ENCODE measurements at regions not wholly inside any gene's neighbourhood (a gene's known extent, or its start where the extent isn't known, plus 50 kb on each side); places are given as distances from the start of the nearest gene placed in this dataset.

GRCh38 chr1:229119876-229120275, 151.0 kb upstream of the RAB4A start:
- no peak overlapping the region for H3K27ac ChIP-seq (ENCODE audit: low read length)
- Mint-ChIP-seq H3K27me3 (ENCODE audit: low read depth in 2 of 2) (peaks cover 10 to 20% of the 10 kb centered on the region in 2 donors), H3K9me3 (peaks cover 0 to 2% of the 10 kb centered on the region in 2 donors), H3K4me1 (peaks cover 0 to 5% of the 10 kb centered on the region in 2 donors), H3K36me3 (no peaks in the 10 kb centered on the region), H3K27ac (no peak overlapping the region), H3K4me3 (no peak overlapping the region)
- no peak overlapping the region for H3K4me3 ChIP-seq (ENCODE audit: low read length)
- ATAC-seq (no peak), DNase-seq (no peak)
- intact Hi-C loops (cut with micrococcal nuclease) = no loop called here
- TF ChIP-seq CTCF (IDR thresholded peaks at IDR 0.05) = no peak
- peaks cover 7% of the 10 kb centered on the region for H3K9me3 ChIP-seq (ENCODE audit: control insufficient read depth, insufficient read depth, low read length)
- WGBS (ENCODE audit: insufficient coverage) = 79% methylated on average over 8 of the region's 8 CpGs
- no peaks in the 10 kb centered on the region for H3K27me3 ChIP-seq (ENCODE audit: control insufficient read depth, insufficient read depth, low read length)
- no peaks in the 10 kb centered on the region for H3K36me3 ChIP-seq (ENCODE audit: control insufficient read depth, insufficient read depth, low read length)
- H3K4me1 ChIP-seq (ENCODE audit: control insufficient read depth, insufficient read depth, low read length) = no peaks in the 10 kb centered on the region

GRCh38 chr1:229121845-229122436, 149.0 kb upstream of the RAB4A start:
- Histone ChIP-seq H3K4me1 (ENCODE audit: control insufficient read depth, insufficient read depth, low read length) (no peaks in the 10 kb centered on the region), H3K9me3 (ENCODE audit: control insufficient read depth, insufficient read depth, low read length) (peaks cover 7% of the 10 kb centered on the region), H3K36me3 (ENCODE audit: control insufficient read depth, insufficient read depth, low read length) (no peaks in the 10 kb centered on the region), H3K4me3 (ENCODE audit: low read length) (no peak overlapping the region), H3K27me3 (ENCODE audit: control insufficient read depth, insufficient read depth, low read length) (no peaks in the 10 kb centered on the region), H3K27ac (ENCODE audit: low read length) (no peak overlapping the region)
- 90% methylated on average over 11 of the region's 11 CpGs for WGBS (ENCODE audit: insufficient coverage)
- no peak for TF ChIP-seq CTCF (IDR thresholded peaks at IDR 0.05)
- Mint-ChIP-seq H3K4me3 (no peak overlapping the region), H3K4me1 (peaks cover under 1 to 5% of the 10 kb centered on the region in 2 donors), H3K27ac (no peak overlapping the region), H3K36me3 (no peaks in the 10 kb centered on the region), H3K9me3 (peaks cover 0 to 2% of the 10 kb centered on the region in 2 donors), H3K27me3 (ENCODE audit: low read depth in 2 of 2) (peaks cover 10 to 20% of the 10 kb centered on the region in 2 donors)
- intact Hi-C loops (cut with micrococcal nuclease) = no loop called here
- no peak for DNase-seq
- no peak for ATAC-seq

- WGBS (ENCODE audit: insufficient coverage) = 93% methylated on average over 6 of the region's 6 CpGs
- no peak for TF ChIP-seq CTCF (IDR thresholded peaks at IDR 0.05)
- Mint-ChIP-seq H3K4me3 (no peak overlapping the region), H3K9me3 (peaks cover 0 to 2% of the 10 kb centered on the region in 2 donors), H3K36me3 (no peaks in the 10 kb centered on the region), H3K4me1 (peaks cover 7 to 12% of the 10 kb centered on the region in 2 donors), H3K27ac (no peak overlapping the region), H3K27me3 (ENCODE audit: low read depth in 2 of 2) (peaks cover 10 to 20% of the 10 kb centered on the region in 2 donors)
- Histone ChIP-seq H3K9me3 (ENCODE audit: control insufficient read depth, insufficient read depth, low read length) (peaks cover 7% of the 10 kb centered on the region), H3K36me3 (ENCODE audit: control insufficient read depth, insufficient read depth, low read length) (no peaks in the 10 kb centered on the region), H3K4me1 (ENCODE audit: control insufficient read depth, insufficient read depth, low read length) (peaks cover 4% of the 10 kb centered on the region), H3K4me3 (ENCODE audit: low read length) (no peak overlapping the region), H3K27ac (ENCODE audit: low read length) (no peak overlapping the region), H3K27me3 (ENCODE audit: control insufficient read depth, insufficient read depth, low read length) (no peaks in the 10 kb centered on the region)
- ATAC-seq (no peak), DNase-seq (no peak)
- intact Hi-C loops (cut with micrococcal nuclease) = no loop called here
Observed at GRCh38 chr1:229122606-229123005, 148.3 kb upstream of the RAB4A start.

- no peak overlapping the region for H3K27ac ChIP-seq (ENCODE audit: low read length)
- H3K9me3 Mint-ChIP-seq = peaks cover 0 to 2% of the 10 kb centered on the region in 2 donors
- no peaks in the 10 kb centered on the region for H3K36me3 Mint-ChIP-seq
- H3K36me3 ChIP-seq (ENCODE audit: control insufficient read depth, insufficient read depth, low read length) = no peaks in the 10 kb centered on the region
- H3K4me3 ChIP-seq (ENCODE audit: low read length) = no peak overlapping the region
- no peak overlapping the region for H3K4me3 Mint-ChIP-seq
- no CpG with 5 or more reads among the region's 1 CpG for WGBS (ENCODE audit: insufficient coverage)
- H3K4me1 Mint-ChIP-seq = peaks cover 19 to 23% of the 10 kb centered on the region in 2 donors
- H3K27ac Mint-ChIP-seq = no peak overlapping the region
- H3K27me3 Mint-ChIP-seq (ENCODE audit: low read depth in 2 of 2) = peaks cover 10 to 20% of the 10 kb centered on the region in 2 donors
- TF ChIP-seq CTCF (IDR thresholded peaks at IDR 0.05) = no peak
- peaks cover 17% of the 10 kb centered on the region for H3K4me1 ChIP-seq (ENCODE audit: control insufficient read depth, insufficient read depth, low read length)
- H3K9me3 ChIP-seq (ENCODE audit: control insufficient read depth, insufficient read depth, low read length) = peaks cover 6% of the 10 kb centered on the region
- no peaks in the 10 kb centered on the region for H3K27me3 ChIP-seq (ENCODE audit: control insufficient read depth, insufficient read depth, low read length)
- no peak for ATAC-seq
- no peak for DNase-seq
- intact Hi-C loops (cut with micrococcal nuclease) = no loop called here
Observed at GRCh38 chr1:229124116-229124515, 146.8 kb upstream of the RAB4A start.
